ENCODE measurements at regions not wholly inside any gene's neighbourhood (a gene's known extent, or its start where the extent isn't known, plus 50 kb on each side); places are given as distances from the start of the nearest gene placed in this dataset.

DNA sequence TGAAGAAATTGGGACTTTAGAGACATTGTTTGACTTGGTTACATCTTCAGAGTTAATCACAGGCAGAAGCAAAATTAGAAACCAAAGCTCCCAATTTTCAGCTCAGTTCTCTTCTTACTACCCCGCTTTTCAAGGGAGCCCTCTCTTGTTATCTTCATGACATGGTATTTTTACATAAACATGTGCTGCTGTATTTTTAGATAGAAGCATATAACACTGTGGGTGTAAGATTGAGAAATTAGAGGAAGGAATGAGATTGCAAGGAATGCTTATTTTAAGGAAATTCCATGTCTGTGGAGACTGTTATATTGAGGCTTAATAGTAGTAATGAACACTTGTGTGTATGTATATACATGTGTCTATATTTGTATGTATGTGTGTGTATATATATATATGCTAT lies 401.6 kb downstream of the TMEM232 start:
- H3K27me3 Mint-ChIP-seq = no peaks in the 10 kb centered on the region
- no peaks in the 10 kb centered on the region for H3K36me3 Mint-ChIP-seq (ENCODE audit: insufficient read depth)
- DNase-seq (no peak), ATAC-seq (replicated peaks) (no peak)
- no peaks in the 10 kb centered on the region for H3K4me1 Mint-ChIP-seq (ENCODE audit: low read depth in 2 of 2)
- H3K27ac Mint-ChIP-seq = no peak overlapping the region
- H3K9me3 Mint-ChIP-seq = peaks cover 0 to 6% of the 10 kb centered on the region in 2 donors
- H3K4me3 Mint-ChIP-seq = no peak overlapping the region

DNA sequence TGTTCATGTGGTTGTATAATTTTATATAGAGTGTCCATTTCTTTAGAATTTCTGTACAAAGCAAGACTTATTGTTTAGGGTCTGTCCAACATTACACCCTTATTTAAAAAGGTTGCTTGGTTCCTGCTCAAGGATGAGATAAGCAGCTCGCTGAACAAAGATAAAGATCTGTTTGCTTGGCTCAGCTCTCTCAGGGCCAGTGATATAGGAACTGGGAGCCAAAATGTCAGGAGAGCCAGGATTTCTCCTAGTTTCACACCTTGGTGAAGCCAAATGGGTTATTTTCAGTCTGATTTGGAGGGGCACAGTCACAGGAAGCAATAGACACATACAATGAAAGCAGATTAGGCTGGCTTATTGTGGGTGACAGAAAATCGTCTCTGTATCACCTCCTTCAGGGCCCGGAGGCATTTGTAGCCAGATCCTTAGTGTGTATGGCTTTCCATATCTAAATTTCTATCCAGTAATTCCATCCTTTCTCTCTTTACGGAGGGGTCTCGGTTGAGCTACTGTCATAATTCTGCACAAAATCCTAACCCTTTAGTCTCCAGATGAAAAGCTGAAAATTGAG lies 396.4 kb downstream of the TMEM232 start:
- Mint-ChIP-seq H3K36me3 (ENCODE audit: insufficient read depth) (no peaks in the 10 kb centered on the region), H3K4me3 (no peak overlapping the region), H3K9me3 (peaks cover 0 to 6% of the 10 kb centered on the region in 2 donors), H3K27me3 (no peaks in the 10 kb centered on the region), H3K27ac (no peak overlapping the region), H3K4me1 (ENCODE audit: low read depth in 2 of 2) (no peaks in the 10 kb centered on the region)
- DNase-seq (no peak), ATAC-seq (replicated peaks) (no peak)

DNA sequence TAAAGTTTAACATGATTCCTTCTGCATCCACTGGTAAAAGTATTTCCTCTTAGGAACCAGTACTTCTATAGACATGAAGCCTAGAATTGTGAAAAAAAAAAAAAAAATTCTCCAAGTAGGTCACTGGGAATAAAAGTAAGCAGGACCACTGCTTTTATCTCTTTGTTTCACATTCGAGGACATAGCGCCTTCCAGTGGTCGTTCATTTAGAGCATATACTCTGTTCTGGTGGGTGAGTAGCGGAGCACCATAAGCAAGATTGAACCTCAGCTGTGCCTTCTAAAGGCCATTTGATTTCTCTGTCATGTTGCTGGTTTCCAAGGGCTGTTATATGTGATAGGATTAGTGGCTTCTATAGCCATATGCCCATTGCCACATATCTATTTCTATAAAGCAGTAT lies 393.1 kb downstream of the TMEM232 start:
- Mint-ChIP-seq H3K36me3 (ENCODE audit: insufficient read depth) (peaks cover 3% of the 10 kb centered on the region), H3K9me3 (peaks cover 0 to 6% of the 10 kb centered on the region in 2 donors), H3K4me3 (no peak overlapping the region), H3K27me3 (no peaks in the 10 kb centered on the region), H3K27ac (no peak overlapping the region), H3K4me1 (ENCODE audit: low read depth in 2 of 2) (no peaks in the 10 kb centered on the region)
- DNase-seq (no peak), ATAC-seq (replicated peaks) (no peak)

DNA sequence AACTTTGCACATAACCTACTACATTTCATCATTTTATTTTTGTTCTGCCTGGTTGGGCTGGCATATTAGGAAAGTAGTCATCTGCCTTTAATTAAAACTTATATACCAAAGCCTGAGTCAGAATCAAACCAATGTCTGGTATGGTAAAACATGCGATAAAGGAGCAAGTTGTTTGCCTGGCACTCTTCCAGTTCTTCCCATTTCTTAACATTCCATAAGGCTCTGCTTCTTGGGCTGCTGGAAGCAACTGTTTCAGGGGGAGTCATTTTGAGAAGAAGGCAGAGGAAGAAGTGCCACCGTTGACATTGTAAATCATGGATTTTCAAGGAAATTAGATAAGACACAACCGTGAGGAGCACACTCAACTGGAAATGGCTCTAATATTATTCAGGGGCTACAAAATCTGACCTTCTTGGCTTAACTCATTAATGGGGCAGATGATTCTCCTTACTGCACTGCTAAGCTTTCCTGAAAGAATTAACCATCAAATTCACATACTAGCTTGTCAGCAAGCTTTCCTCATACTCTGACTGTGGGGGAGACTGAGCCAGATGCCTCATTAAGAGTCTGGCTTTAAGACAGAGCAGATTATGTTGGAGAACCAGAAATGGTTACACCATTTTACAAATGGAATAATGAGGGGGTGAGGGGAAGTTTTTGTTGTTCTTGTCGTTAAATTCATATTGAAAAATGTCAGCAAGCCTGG lies 391.0 kb downstream of the TMEM232 start:
- H3K27me3 Mint-ChIP-seq = peaks cover 0 to 9% of the 10 kb centered on the region in 2 donors

GRCh38 chr5:110338341-110339083 lies 388.0 kb downstream of the TMEM232 start:
- Mint-ChIP-seq H3K4me3 (no peak overlapping the region), H3K27ac (no peak overlapping the region), H3K36me3 (ENCODE audit: insufficient read depth) (peaks cover 3% of the 10 kb centered on the region), H3K27me3 (peaks cover 0 to 9% of the 10 kb centered on the region in 2 donors), H3K4me1 (ENCODE audit: low read depth in 2 of 2) (no peaks in the 10 kb centered on the region), H3K9me3 (no peaks in the 10 kb centered on the region)
- ATAC-seq (replicated peaks) (no peak), DNase-seq (no peak)

More for the DNA sequence above, 391.0 kb downstream of the TMEM232 start:
- no peak overlapping the region for H3K4me3 Mint-ChIP-seq
- no peak for DNase-seq
- no peaks in the 10 kb centered on the region for H3K9me3 Mint-ChIP-seq
- ATAC-seq (replicated peaks) = no peak
- no peak overlapping the region for H3K27ac Mint-ChIP-seq
- no peaks in the 10 kb centered on the region for H3K4me1 Mint-ChIP-seq (ENCODE audit: low read depth in 2 of 2)
- peaks cover 3% of the 10 kb centered on the region for H3K36me3 Mint-ChIP-seq (ENCODE audit: insufficient read depth)

DNA sequence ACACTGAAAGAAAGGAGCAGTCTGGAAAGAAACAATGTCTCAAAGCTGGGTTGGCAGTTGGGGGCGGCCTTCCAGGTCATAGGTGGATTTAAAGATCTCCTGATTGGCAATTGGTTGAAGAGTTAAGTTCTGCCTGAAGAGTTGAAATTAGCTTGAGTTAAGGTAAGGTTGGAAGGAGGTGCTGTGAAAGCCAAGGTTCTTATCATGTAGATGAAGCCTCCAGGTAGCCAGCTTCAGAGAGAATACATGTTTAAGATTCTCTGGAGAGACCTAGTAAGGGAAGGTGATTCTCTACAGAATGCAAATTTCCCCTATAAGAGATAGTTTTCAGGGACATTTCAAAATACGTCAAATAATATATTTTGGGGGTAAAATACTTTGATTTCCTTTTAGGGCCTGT lies 387.1 kb downstream of the TMEM232 start:
- no peak for DNase-seq
- H3K4me1 Mint-ChIP-seq (ENCODE audit: low read depth in 2 of 2) = no peaks in the 10 kb centered on the region

DNA sequence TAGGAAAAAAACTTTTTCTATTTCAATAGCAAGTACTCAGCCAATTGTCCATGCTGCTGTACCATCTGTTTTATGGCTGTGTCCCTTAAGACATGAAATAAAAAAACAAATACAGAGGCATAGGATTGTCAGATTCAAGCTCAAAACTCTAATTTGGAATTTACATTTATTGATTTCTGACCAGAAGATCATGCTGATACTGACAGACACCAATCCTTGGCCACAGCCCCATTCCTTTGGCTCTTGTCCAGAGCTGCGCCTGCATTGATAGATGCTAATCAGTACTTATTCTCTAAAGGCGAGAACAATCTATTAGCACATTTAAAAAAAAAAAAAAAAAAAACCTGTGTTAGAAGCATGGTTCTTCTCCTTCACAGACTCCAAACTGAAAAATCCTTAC lies 384.6 kb downstream of the TMEM232 start:
- DNase-seq (no peak), ATAC-seq (replicated peaks) (no peak)
- Mint-ChIP-seq H3K4me3 (no peak overlapping the region), H3K4me1 (ENCODE audit: low read depth in 2 of 2) (no peaks in the 10 kb centered on the region), H3K9me3 (no peaks in the 10 kb centered on the region), H3K36me3 (ENCODE audit: insufficient read depth) (no peaks in the 10 kb centered on the region), H3K27ac (no peak overlapping the region), H3K27me3 (peaks cover 0 to 9% of the 10 kb centered on the region in 2 donors)

More for the DNA sequence above, 387.1 kb downstream of the TMEM232 start:
- no peaks in the 10 kb centered on the region for H3K9me3 Mint-ChIP-seq
- no peak for ATAC-seq (replicated peaks)
- no peak overlapping the region for H3K4me3 Mint-ChIP-seq
- H3K36me3 Mint-ChIP-seq (ENCODE audit: insufficient read depth) = peaks cover 3% of the 10 kb centered on the region
- H3K27me3 Mint-ChIP-seq = peaks cover 0 to 9% of the 10 kb centered on the region in 2 donors
- no peak overlapping the region for H3K27ac Mint-ChIP-seq

GRCh38 chr5:110342683-110343082 lies 383.8 kb downstream of the TMEM232 start:
- H3K9me3 Mint-ChIP-seq = no peaks in the 10 kb centered on the region
- no peak overlapping the region for H3K27ac Mint-ChIP-seq
- H3K4me3 Mint-ChIP-seq = no peak overlapping the region
- no peak for DNase-seq
- no peaks in the 10 kb centered on the region for H3K4me1 Mint-ChIP-seq (ENCODE audit: low read depth in 2 of 2)
- H3K36me3 Mint-ChIP-seq (ENCODE audit: insufficient read depth) = no peaks in the 10 kb centered on the region
- H3K27me3 Mint-ChIP-seq = peaks cover 0 to 9% of the 10 kb centered on the region in 2 donors
- no peak for ATAC-seq (replicated peaks)

- ATAC-seq (replicated peaks) (no peak), DNase-seq (no peak)
- no peaks in the 10 kb centered on the region for H3K4me1 Mint-ChIP-seq (ENCODE audit: low read depth in 2 of 2)
- H3K27ac Mint-ChIP-seq = no peak overlapping the region
- H3K4me3 Mint-ChIP-seq = no peak overlapping the region
- no peaks in the 10 kb centered on the region for H3K36me3 Mint-ChIP-seq (ENCODE audit: insufficient read depth)
- peaks cover 0 to 9% of the 10 kb centered on the region in 2 donors for H3K27me3 Mint-ChIP-seq
- H3K9me3 Mint-ChIP-seq = no peaks in the 10 kb centered on the region
Measured at GRCh38 chr5:110343616-110344015, 382.9 kb downstream of the TMEM232 start.

DNA sequence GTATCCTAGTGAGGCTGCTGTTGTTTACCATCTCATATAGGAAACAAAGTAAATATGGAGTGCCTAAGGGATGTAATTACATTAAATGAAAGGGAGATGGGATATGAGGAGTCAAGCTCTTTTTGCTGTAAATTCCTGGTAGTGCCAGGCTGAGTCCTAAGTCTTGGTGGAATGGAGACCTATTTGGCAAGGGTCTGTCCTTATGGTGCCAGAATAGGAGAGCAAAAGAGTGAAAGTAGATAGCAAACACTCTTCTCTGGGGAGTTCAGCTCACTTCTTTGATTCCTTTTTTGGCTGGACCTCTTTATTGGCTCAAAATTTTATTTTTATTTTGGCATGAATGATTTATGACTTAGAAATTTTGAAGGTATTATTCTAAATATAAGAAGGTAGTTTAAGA lies 380.8 kb downstream of the TMEM232 start:
- Mint-ChIP-seq H3K27me3 (no peaks in the 10 kb centered on the region), H3K4me1 (ENCODE audit: low read depth in 2 of 2) (no peaks in the 10 kb centered on the region), H3K27ac (no peak overlapping the region), H3K9me3 (no peaks in the 10 kb centered on the region), H3K4me3 (no peak overlapping the region), H3K36me3 (ENCODE audit: insufficient read depth) (no peaks in the 10 kb centered on the region)
- ATAC-seq (replicated peaks) (no peak), DNase-seq (no peak)

- Mint-ChIP-seq H3K36me3 (ENCODE audit: insufficient read depth) (no peaks in the 10 kb centered on the region), H3K4me1 (ENCODE audit: low read depth in 2 of 2) (no peaks in the 10 kb centered on the region), H3K27ac (no peak overlapping the region), H3K4me3 (no peak overlapping the region), H3K27me3 (no peaks in the 10 kb centered on the region), H3K9me3 (no peaks in the 10 kb centered on the region)
- ATAC-seq (replicated peaks) (no peak), DNase-seq (no peak)
Measured at GRCh38 chr5:110346893-110347358, 379.5 kb downstream of the TMEM232 start.

GRCh38 chr5:110347781-110348180 lies 378.7 kb downstream of the TMEM232 start:
- Mint-ChIP-seq H3K4me1 (ENCODE audit: low read depth in 2 of 2) (no peaks in the 10 kb centered on the region), H3K27ac (no peak overlapping the region), H3K4me3 (no peak overlapping the region), H3K9me3 (no peaks in the 10 kb centered on the region), H3K36me3 (ENCODE audit: insufficient read depth) (no peaks in the 10 kb centered on the region), H3K27me3 (no peaks in the 10 kb centered on the region)
- ATAC-seq (replicated peaks) (no peak), DNase-seq (no peak)

GRCh38 chr5:110351430-110351829 lies 375.0 kb downstream of the TMEM232 start:
- Mint-ChIP-seq H3K9me3 (no peaks in the 10 kb centered on the region), H3K27me3 (no peaks in the 10 kb centered on the region), H3K4me3 (no peak overlapping the region)

DNA sequence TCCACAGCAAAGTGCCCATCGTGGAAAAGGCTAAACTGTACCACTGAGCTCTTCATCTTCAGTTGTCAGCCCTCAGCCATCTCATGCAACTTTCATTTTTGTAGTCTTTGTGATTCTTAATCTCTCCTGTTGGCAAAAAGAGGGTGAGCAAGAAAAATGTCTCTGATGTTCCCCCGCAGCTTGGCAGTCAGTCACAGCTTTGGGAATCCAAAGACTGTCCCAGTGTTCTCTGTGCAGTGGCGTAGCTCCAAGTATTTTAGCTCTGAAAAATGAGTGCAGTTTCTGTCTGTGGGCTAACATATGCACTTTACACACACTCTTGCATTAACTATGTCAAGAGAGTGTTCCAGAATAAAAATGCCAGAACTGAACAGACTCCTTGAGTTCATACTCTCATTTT lies 372.2 kb downstream of the TMEM232 start:
- no peak for ATAC-seq (replicated peaks)
- Mint-ChIP-seq H3K36me3 (ENCODE audit: insufficient read depth) (no peaks in the 10 kb centered on the region), H3K9me3 (no peaks in the 10 kb centered on the region), H3K4me3 (no peak overlapping the region), H3K4me1 (ENCODE audit: low read depth in 2 of 2) (no peaks in the 10 kb centered on the region), H3K27ac (no peak overlapping the region), H3K27me3 (peaks cover 0 to 11% of the 10 kb centered on the region in 2 donors)
- DNase-seq = no peak

More at GRCh38 chr5:110351430-110351829, 375.0 kb downstream of the TMEM232 start:
- Mint-ChIP-seq H3K4me1 (ENCODE audit: low read depth in 2 of 2) (no peaks in the 10 kb centered on the region), H3K36me3 (ENCODE audit: insufficient read depth) (no peaks in the 10 kb centered on the region), H3K27ac (no peak overlapping the region)
- DNase-seq (no peak), ATAC-seq (replicated peaks) (no peak)
